ENCODE measurements at regions not wholly inside any gene's neighbourhood (a gene's known extent, or its start where the extent isn't known, plus 50 kb on each side); places are given as distances from the start of the nearest gene placed in this dataset.

- TF ChIP-seq CTCF (conservative IDR thresholded peaks at IDR 0.05) (peak; percentile 57; the same call in 1 of the 2 replicates), EZH2 (IDR thresholded peaks at IDR 0.05; ENCODE audit: low read depth) (no peak)
Observed at GRCh38 chr1:62962901-62963776, 179.2 kb downstream of the ATG4C start.
